SHP77 treated with DMSO at 0.1 percent for 48 hours (cell line): ENCODE measurements at regions not wholly inside any gene's neighbourhood (a gene's known extent, or its start where the extent isn't known, plus 50 kb on each side); places are given as distances from the start of the nearest gene placed in this dataset.

Experiments
- DNase-seq: peaks from one replicate; lab custom pipeline; 2025; lab: John Stamatoyannopoulos, UW

GRCh38 chr5:118687661-118688621 is 300.4 kb downstream of the DTWD2 start:
- no peak for DNase-seq

- no peak for DNase-seq
Measured at GRCh38 chr5:118687100-118687499, 301.2 kb downstream of the DTWD2 start.

GRCh38 chr5:118681655-118682054 is 306.7 kb downstream of the DTWD2 start:
- DNase-seq, result no peak

GRCh38 chr5:118679264-118679940 is 308.9 kb downstream of the DTWD2 start:
- DNase-seq, result no peak

- no peak for DNase-seq
Measured at GRCh38 chr5:118678746-118679145, 309.6 kb downstream of the DTWD2 start.

- no peak for DNase-seq
Measured at GRCh38 chr5:118675247-118675646, 313.1 kb downstream of the DTWD2 start.

GRCh38 chr5:118657576-118657975 is 330.8 kb downstream of the DTWD2 start:
- DNase-seq, result no peak

GRCh38 chr5:118653872-118654271 is 334.5 kb downstream of the DTWD2 start:
- no peak for DNase-seq

- DNase-seq, result no peak
Measured at GRCh38 chr5:118653183-118653582, 335.2 kb downstream of the DTWD2 start.

GRCh38 chr5:118651002-118651401 is 337.3 kb downstream of the DTWD2 start:
- DNase-seq, result no peak

GRCh38 chr5:118647587-118647986 is 340.8 kb downstream of the DTWD2 start:
- no peak for DNase-seq

- no peak for DNase-seq
Measured at GRCh38 chr5:118646917-118647316, 341.4 kb downstream of the DTWD2 start.

GRCh38 chr5:118637947-118638670 is 350.2 kb downstream of the DTWD2 start:
- DNase-seq, result no peak

GRCh38 chr5:118628660-118629354 is 359.5 kb downstream of the DTWD2 start:
- DNase-seq, result no peak

GRCh38 chr5:118620233-118620632 is 368.1 kb downstream of the DTWD2 start:
- no peak for DNase-seq

- DNase-seq, result no peak
Measured at GRCh38 chr5:118619823-118620222, 368.5 kb downstream of the DTWD2 start.

- no peak for DNase-seq
Measured at GRCh38 chr5:118616281-118616680, 372.1 kb downstream of the DTWD2 start.

- DNase-seq, result no peak
Measured at GRCh38 chr5:118614731-118615456, 373.5 kb downstream of the DTWD2 start.

- no peak for DNase-seq
Measured at GRCh38 chr5:118611332-118611945, 376.9 kb downstream of the DTWD2 start.

GRCh38 chr5:118606940-118607339 is 381.4 kb downstream of the DTWD2 start:
- no peak for DNase-seq

- no peak for DNase-seq
Measured at GRCh38 chr5:118605761-118606160, 382.6 kb downstream of the DTWD2 start.
